Epithelial cell of proximal tubule (primary cell): ENCODE measurements at regions not wholly inside any gene's neighbourhood (a gene's known extent, or its start where the extent isn't known, plus 50 kb on each side); places are given as distances from the start of the nearest gene placed in this dataset.
"Not testable (repeated sequence)": the region's sequence is repeated elsewhere in the genome, so short reads cannot be mapped to it uniquely, and the experiment has no call there.

Experiments
- DNase-seq: peaks from one replicate; pipeline ENCODE4 v3.0.0-alpha.2; 2011; ENCODE audit warnings: low read depth
- H3K4me3 ChIP-seq: 2 replicates; pipeline ENCODE4 v1.5.1; 2011; ENCODE audit warnings: low read depth, mild to moderate bottlenecking, low read length
- CTCF ChIP-seq: conservative IDR thresholded peaks from 2 replicates; pipeline ENCODE4 v1.5.1; 2012; ENCODE audit warnings: low read depth, mild to moderate bottlenecking, low read length

GRCh38 chr6:28607990-28608389 is 82.3 kb downstream of the GPX5 start:
- no peak for DNase-seq
- no peak overlapping the region for H3K4me3 ChIP-seq
- no peak for TF ChIP-seq CTCF

- DNase-seq = no peak
- TF ChIP-seq CTCF = no peak
Measured at GRCh38 chr6:28609672-28610071, 84.0 kb downstream of the GPX5 start.

GRCh38 chr6:28615616-28615954 is 89.9 kb downstream of the GPX5 start:
- DNase-seq = no peak
- H3K4me3 ChIP-seq = no peak overlapping the region
- no peak for TF ChIP-seq CTCF

More at GRCh38 chr6:28609672-28610071, 84.0 kb downstream of the GPX5 start:
- H3K4me3 ChIP-seq = no peak overlapping the region

- TF ChIP-seq CTCF = no peak
- H3K4me3 ChIP-seq = no peak overlapping the region
- no peak for DNase-seq
Measured at GRCh38 chr6:28615955-28616747, 90.5 kb downstream of the GPX5 start.

- no peak overlapping the region for H3K4me3 ChIP-seq
- TF ChIP-seq CTCF = no peak
- DNase-seq = no peak
Measured at GRCh38 chr6:28618898-28619555, 93.3 kb downstream of the GPX5 start.

GRCh38 chr6:28621268-28621667 is 95.6 kb downstream of the GPX5 start:
- H3K4me3 ChIP-seq, DNase-seq: not testable (repeated sequence)

GRCh38 chr6:28623242-28623641 is 97.6 kb downstream of the GPX5 start:
- not testable (repeated sequence) for DNase-seq, H3K4me3 ChIP-seq

GRCh38 chr6:28626386-28626785 is 100.7 kb downstream of the GPX5 start:
- not testable (repeated sequence) for H3K4me3 ChIP-seq, DNase-seq
